ENCODE measurements at regions not wholly inside any gene's neighbourhood (a gene's known extent, or its start where the extent isn't known, plus 50 kb on each side); places are given as distances from the start of the nearest gene placed in this dataset.
"Not testable (repeated sequence)": the region's sequence is repeated elsewhere in the genome, so short reads cannot be mapped to it uniquely, and the experiment has no call there.

- no peaks in the 10 kb centered on the region for H3K4me1 ChIP-seq (ENCODE audit: insufficient read depth, low read length)
- H3K4me3 ChIP-seq (ENCODE audit: low read length) = no peak overlapping the region
- H3K9ac ChIP-seq (ENCODE audit: low read depth, low read length) = no peak overlapping the region
- no peaks in the 10 kb centered on the region for H3K27me3 ChIP-seq (ENCODE audit: insufficient read depth, low read length)
- H3K36me3 ChIP-seq (ENCODE audit: insufficient read depth, low read depth, low read length) = no peaks in the 10 kb centered on the region
- no peak overlapping the region for H3K27ac ChIP-seq (ENCODE audit: low read length)
- H3K9me3 ChIP-seq (ENCODE audit: insufficient read depth, low read depth, low read length) = no peaks in the 10 kb centered on the region
These were observed 297.1 kb downstream of the TUSC1 start for GRCh38 chr9:25381141-25381540.

GRCh38 chr9:25377039-25377438 is 301.2 kb downstream of the TUSC1 start:
- Histone ChIP-seq H3K36me3 (ENCODE audit: insufficient read depth, low read depth, low read length) (no peaks in the 10 kb centered on the region), H3K27me3 (ENCODE audit: insufficient read depth, low read length) (no peaks in the 10 kb centered on the region), H3K4me3 (ENCODE audit: low read length) (no peak overlapping the region), H3K27ac (ENCODE audit: low read length) (no peak overlapping the region), H3K9ac (ENCODE audit: low read depth, low read length) (no peak overlapping the region), H3K4me1 (ENCODE audit: insufficient read depth, low read length) (no peaks in the 10 kb centered on the region), H3K9me3 (ENCODE audit: insufficient read depth, low read depth, low read length) (no peaks in the 10 kb centered on the region)

- Histone ChIP-seq H3K27me3 (ENCODE audit: insufficient read depth, low read length) (no peaks in the 10 kb centered on the region), H3K9ac (ENCODE audit: low read depth, low read length) (no peak overlapping the region), H3K36me3 (ENCODE audit: insufficient read depth, low read depth, low read length) (no peaks in the 10 kb centered on the region), H3K9me3 (ENCODE audit: insufficient read depth, low read depth, low read length) (no peaks in the 10 kb centered on the region), H3K27ac (ENCODE audit: low read length) (no peak overlapping the region), H3K4me3 (ENCODE audit: low read length) (no peak overlapping the region), H3K4me1 (ENCODE audit: insufficient read depth, low read length) (no peaks in the 10 kb centered on the region)
These were observed 304.0 kb downstream of the TUSC1 start for GRCh38 chr9:25374281-25374680.

- Histone ChIP-seq H3K9ac (ENCODE audit: low read depth, low read length) (no peak overlapping the region), H3K36me3 (ENCODE audit: insufficient read depth, low read depth, low read length) (no peaks in the 10 kb centered on the region), H3K4me3 (ENCODE audit: low read length) (no peak overlapping the region), H3K9me3 (ENCODE audit: insufficient read depth, low read depth, low read length) (peaks cover 2% of the 10 kb centered on the region; the same call in 1 of the 2 replicates), H3K4me1 (ENCODE audit: insufficient read depth, low read length) (no peaks in the 10 kb centered on the region), H3K27ac (ENCODE audit: low read length) (no peak overlapping the region), H3K27me3 (ENCODE audit: insufficient read depth, low read length) (no peaks in the 10 kb centered on the region)
These were observed 311.3 kb downstream of the TUSC1 start for GRCh38 chr9:25366906-25367305.

GRCh38 chr9:25353783-25354182 is 324.5 kb downstream of the TUSC1 start:
- no peak overlapping the region for H3K9ac ChIP-seq (ENCODE audit: low read depth, low read length)
- no peak overlapping the region for H3K4me3 ChIP-seq (ENCODE audit: low read length)
- H3K36me3 ChIP-seq (ENCODE audit: insufficient read depth, low read depth, low read length) = no peaks in the 10 kb centered on the region
- H3K4me1 ChIP-seq (ENCODE audit: insufficient read depth, low read length) = no peaks in the 10 kb centered on the region
- peaks cover 19% of the 10 kb centered on the region for H3K9me3 ChIP-seq (ENCODE audit: insufficient read depth, low read depth, low read length)
- H3K27ac ChIP-seq (ENCODE audit: low read length) = no peak overlapping the region
- no peaks in the 10 kb centered on the region for H3K27me3 ChIP-seq (ENCODE audit: insufficient read depth, low read length)

DNA sequence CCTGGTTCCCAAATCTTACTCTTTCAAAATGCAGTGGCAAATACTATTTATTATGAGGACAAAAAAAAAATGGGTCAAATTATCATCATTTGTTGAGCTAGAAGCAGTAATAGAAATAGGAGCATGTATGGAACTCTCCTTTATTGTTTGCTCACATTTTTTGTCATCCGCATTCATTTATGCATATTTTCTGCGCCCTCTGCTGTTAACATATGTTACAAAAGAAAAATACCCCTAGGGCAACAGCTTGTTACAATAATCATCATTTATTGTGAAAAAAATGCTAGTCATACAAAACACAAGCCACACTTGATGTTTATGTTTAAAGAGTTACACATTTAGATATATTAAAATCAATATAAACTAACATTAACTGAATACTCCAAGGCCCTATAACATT is 328.2 kb downstream of the TUSC1 start:
- no peak overlapping the region for H3K4me3 ChIP-seq (ENCODE audit: low read length)
- no peaks in the 10 kb centered on the region for H3K9me3 ChIP-seq (ENCODE audit: insufficient read depth, low read depth, low read length)
- H3K9ac ChIP-seq (ENCODE audit: low read depth, low read length) = no peak overlapping the region
- no peaks in the 10 kb centered on the region for H3K4me1 ChIP-seq (ENCODE audit: insufficient read depth, low read length)
- H3K36me3 ChIP-seq (ENCODE audit: insufficient read depth, low read depth, low read length) = no peaks in the 10 kb centered on the region
- no peaks in the 10 kb centered on the region for H3K27me3 ChIP-seq (ENCODE audit: insufficient read depth, low read length)
- H3K27ac ChIP-seq (ENCODE audit: low read length) = no peak overlapping the region

GRCh38 chr9:25322142-25322541 is 356.1 kb downstream of the TUSC1 start:
- Histone ChIP-seq H3K27ac (ENCODE audit: low read length) (no peak overlapping the region), H3K27me3 (ENCODE audit: insufficient read depth, low read length) (no peaks in the 10 kb centered on the region), H3K9ac (ENCODE audit: low read depth, low read length) (no peak overlapping the region), H3K36me3 (ENCODE audit: insufficient read depth, low read depth, low read length) (no peaks in the 10 kb centered on the region), H3K4me1 (ENCODE audit: insufficient read depth, low read length) (peaks cover 5% of the 10 kb centered on the region; the same call in 1 of the 2 replicates), H3K4me3 (ENCODE audit: low read length) (no peak overlapping the region), H3K9me3 (ENCODE audit: insufficient read depth, low read depth, low read length) (no peaks in the 10 kb centered on the region)

- Histone ChIP-seq H3K9ac (ENCODE audit: low read depth, low read length) (no peak overlapping the region), H3K4me3 (ENCODE audit: low read length) (no peak overlapping the region), H3K27me3 (ENCODE audit: insufficient read depth, low read length) (no peaks in the 10 kb centered on the region), H3K4me1 (ENCODE audit: insufficient read depth, low read length) (no peaks in the 10 kb centered on the region), H3K27ac (ENCODE audit: low read length) (no peak overlapping the region), H3K9me3 (ENCODE audit: insufficient read depth, low read depth, low read length) (no peaks in the 10 kb centered on the region), H3K36me3 (ENCODE audit: insufficient read depth, low read depth, low read length) (no peaks in the 10 kb centered on the region)
These were observed 367.3 kb downstream of the TUSC1 start for GRCh38 chr9:25310961-25311360.

DNA sequence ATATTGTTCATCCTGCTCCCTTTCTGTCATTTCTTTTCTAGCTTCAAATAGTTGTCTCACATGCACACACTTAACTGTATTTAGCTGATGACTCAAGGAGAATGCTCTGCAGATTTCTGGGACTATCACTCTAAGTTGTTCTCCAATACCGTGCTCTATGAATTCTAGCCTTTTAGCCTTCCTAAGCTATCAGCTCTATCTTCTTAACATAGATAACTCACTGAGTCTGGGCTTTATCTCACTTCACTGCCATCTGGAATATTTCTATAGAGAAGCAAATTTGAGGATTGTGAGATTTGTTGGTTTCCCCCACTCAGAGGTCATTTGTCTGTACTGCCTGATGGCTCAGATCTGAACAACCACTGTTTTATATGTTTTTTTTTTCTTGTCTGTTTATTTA is 369.7 kb downstream of the TUSC1 start:
- no peaks in the 10 kb centered on the region for H3K9me3 ChIP-seq (ENCODE audit: insufficient read depth, low read depth, low read length)
- H3K4me1 ChIP-seq (ENCODE audit: insufficient read depth, low read length) = no peaks in the 10 kb centered on the region
- H3K27ac ChIP-seq (ENCODE audit: low read length) = no peak overlapping the region
- no peak overlapping the region for H3K9ac ChIP-seq (ENCODE audit: low read depth, low read length)
- H3K36me3 ChIP-seq (ENCODE audit: insufficient read depth, low read depth, low read length) = no peaks in the 10 kb centered on the region
- H3K4me3 ChIP-seq (ENCODE audit: low read length) = no peak overlapping the region
- H3K27me3 ChIP-seq (ENCODE audit: insufficient read depth, low read length) = no peaks in the 10 kb centered on the region

GRCh38 chr9:25302601-25303000 is 375.6 kb downstream of the TUSC1 start:
- H3K27me3 ChIP-seq (ENCODE audit: insufficient read depth, low read length) = no peaks in the 10 kb centered on the region
- H3K9ac ChIP-seq (ENCODE audit: low read depth, low read length) = no peak overlapping the region
- H3K4me1 ChIP-seq (ENCODE audit: insufficient read depth, low read length) = no peaks in the 10 kb centered on the region
- no peak overlapping the region for H3K4me3 ChIP-seq (ENCODE audit: low read length)
- H3K27ac ChIP-seq (ENCODE audit: low read length) = no peak overlapping the region
- no peaks in the 10 kb centered on the region for H3K9me3 ChIP-seq (ENCODE audit: insufficient read depth, low read depth, low read length)
- no peaks in the 10 kb centered on the region for H3K36me3 ChIP-seq (ENCODE audit: insufficient read depth, low read depth, low read length)

DNA sequence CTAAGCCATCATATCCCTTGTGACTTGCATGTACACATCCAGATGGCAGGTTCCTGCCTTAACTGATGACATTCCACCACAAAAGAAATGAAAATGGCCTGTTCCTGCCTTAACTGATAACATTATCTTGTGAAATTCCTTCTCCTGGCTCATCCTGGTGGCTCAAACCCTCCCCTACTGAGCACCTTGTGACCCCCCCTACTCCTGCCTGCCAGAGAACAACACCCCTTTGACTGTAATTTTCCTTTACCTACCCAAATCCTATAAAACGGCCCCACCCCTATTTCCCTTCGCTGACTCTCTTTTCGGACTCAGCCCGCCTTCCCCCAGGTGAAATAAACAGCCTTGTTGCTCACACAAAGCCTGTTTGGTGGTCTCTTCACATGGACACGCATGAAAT is 390.0 kb downstream of the TUSC1 start:
- not testable (repeated sequence) for H3K27me3 ChIP-seq (ENCODE audit: insufficient read depth, low read length); H3K9ac ChIP-seq (ENCODE audit: low read depth, low read length); H3K9me3 ChIP-seq (ENCODE audit: insufficient read depth, low read depth, low read length); H3K36me3 ChIP-seq (ENCODE audit: insufficient read depth, low read depth, low read length); H3K4me3 ChIP-seq (ENCODE audit: low read length); H3K4me1 ChIP-seq (ENCODE audit: insufficient read depth, low read length); H3K27ac ChIP-seq (ENCODE audit: low read length)

GRCh38 chr9:25284365-25284764 is 393.9 kb downstream of the TUSC1 start:
- H3K9ac ChIP-seq (ENCODE audit: low read depth, low read length) = no peak overlapping the region
- H3K4me3 ChIP-seq (ENCODE audit: low read length) = no peak overlapping the region
- no peaks in the 10 kb centered on the region for H3K36me3 ChIP-seq (ENCODE audit: insufficient read depth, low read depth, low read length)
- H3K27ac ChIP-seq (ENCODE audit: low read length) = no peak overlapping the region
- no peaks in the 10 kb centered on the region for H3K27me3 ChIP-seq (ENCODE audit: insufficient read depth, low read length)
- H3K9me3 ChIP-seq (ENCODE audit: insufficient read depth, low read depth, low read length) = no peaks in the 10 kb centered on the region
- H3K4me1 ChIP-seq (ENCODE audit: insufficient read depth, low read length) = no peaks in the 10 kb centered on the region

GRCh38 chr9:25282946-25283345 is 395.3 kb downstream of the TUSC1 start:
- Histone ChIP-seq H3K9me3 (ENCODE audit: insufficient read depth, low read depth, low read length) (no peaks in the 10 kb centered on the region), H3K36me3 (ENCODE audit: insufficient read depth, low read depth, low read length) (no peaks in the 10 kb centered on the region), H3K27ac (ENCODE audit: low read length) (no peak overlapping the region), H3K9ac (ENCODE audit: low read depth, low read length) (no peak overlapping the region), H3K4me3 (ENCODE audit: low read length) (no peak overlapping the region), H3K4me1 (ENCODE audit: insufficient read depth, low read length) (no peaks in the 10 kb centered on the region), H3K27me3 (ENCODE audit: insufficient read depth, low read length) (no peaks in the 10 kb centered on the region)
